Heart left ventricle (tissue), 16 donors: ENCODE measurements at regions not wholly inside any gene's neighbourhood (a gene's known extent, or its start where the extent isn't known, plus 50 kb on each side); places are given as distances from the start of the nearest gene placed in this dataset.

Experiments
- ATAC-seq, 4 donors: fragments of 200-7000 bp; cut with Tn5 transposase; one replicate each; pipeline ENCODE4 v1.9.1; 2020 to 2022; ENCODE audit warnings: moderate library complexity in 4 of 4, mild to moderate bottlenecking in 3 of 4, moderate number of reproducible peaks in 1 of 4
- DNase-seq, 5 donors: peaks; one replicate each; pipeline ENCODE4 v3.0.0-alpha.2; 2020
- H3K27ac ChIP-seq, 12 donors: fragments of 200-600 bp; sonication (generic) in 4 of 12; one replicate each; pipeline versions ENCODE4 v1.5.0 to v1.8.0; 2016 to 2022; ENCODE audit warnings: mild to moderate bottlenecking in 2 of 12
- H3K27me3 ChIP-seq, 9 donors: fragments of 200-600 bp; sonication (generic) in 2 of 9; one replicate each; pipeline versions ENCODE4 v1.5.1 to v1.8.0; 2016 to 2022; ENCODE audit warnings: mild to moderate bottlenecking in 3 of 9
- H3K36me3 ChIP-seq, 9 donors: fragments of 200-600 bp; sonication (generic) in 2 of 9; one replicate each; pipeline versions ENCODE4 v1.5.0 to v1.8.0; 2018 to 2022; ENCODE audit warnings: mild to moderate bottlenecking in 2 of 9
- H3K4me1 ChIP-seq, 12 donors: fragments of 200-600 bp; sonication (generic) in 4 of 12; one replicate each; pipeline versions ENCODE4 v1.5.0 to v1.8.0; 2016 to 2022; ENCODE audit warnings: mild to moderate bottlenecking in 3 of 12
- H3K4me3 ChIP-seq, 12 donors: fragments of 200-600 bp; sonication (generic) in 4 of 12; one replicate each; pipeline versions ENCODE4 v1.5.0 to v1.8.0; 2017 to 2022; ENCODE audit warnings: mild to moderate bottlenecking in 9 of 12, moderate library complexity in 4 of 12
- H3K9me3 ChIP-seq, 12 donors: fragments of 200-600 bp; sonication (generic) in 4 of 12; one replicate each; pipeline versions ENCODE4 v1.5.0 to v1.8.0; 2016 to 2022; ENCODE audit warnings: mild to moderate bottlenecking in 1 of 12
- POLR2A ChIP-seq, 2 donors: fragments of 450-650 bp; IDR thresholded peaks; one replicate each; pipeline ENCODE4 v1.6.1; 2017; ENCODE audit warnings: antibody characterized with exemption in 2 of 2, mild to moderate bottlenecking in 2 of 2, moderate library complexity in 2 of 2
- WGBS, 4 donors: extraction: QIAGEN DNeasy Blood & Tissue Kit in 2 of 4; methylation state at CpG; one replicate each; pipeline versions ENCODE4 v1.1.5 to v1.1.7; 2013 to 2018; 5-methylcytosine and 5-hydroxymethylcytosine counted together
- intact Hi-C, 10 donors: fragments of 100-400 bp; cut with DNase I; formaldehyde crosslinking; loops; one replicate each; pipeline versions ENCODE4 v1.11.1 to v1.14.2; 2022
- TF ChIP-seq, protein P1 (sequence below), 12 donors: fragments of 200-600 bp; sonication (generic) in 4 of 12; IDR thresholded peaks; one replicate each; pipeline versions ENCODE4 v1.5.0 to v1.8.0; 2018 to 2022; ENCODE audit warnings: antibody characterized with exemption in 12 of 12, mild to moderate bottlenecking in 5 of 12
- donor health status: ischemic (EF 13 %, LVEDD 7.1; RV severe dilation, severe dysfunction).
- donor health status: healthy with polysubstance abuse.
- donor health status: DM: no; HTN: yes; CAD: no.
- donor health status: DM: no; HTN: no; CAD: no.
- donor health status: ischemic (EF 25% LVEDD 6.9; RV normal size, moderate dysfunction).
- donor health status: ischemic (EF 25% LVEDD 5.7; RV mildly dilated, moderate dysfunction).
- donor health status: healthy.
- donor health status: DM: yes; HTN: yes; CAD: no.
- donor health status: ischemic (EF 35%, LVEDD 5.7; RV mildly dilated, moderate dysfunction).
- donor health status: nonischemic (EF 11% LVEDD 7.7; RV severe dilation, severe dysfunction).
- donor health status: DM: yes; HTN: yes; CAD: no.
- donor health status: PGD.
- donor health status: ischemic (EF 29% LVEDD 5.4; RV normal size, mild dysfunction).
- donor health status: nonischemic (EF 23%, LVEDD 6.1; RV moderate dilation, normal function).

DNA sequence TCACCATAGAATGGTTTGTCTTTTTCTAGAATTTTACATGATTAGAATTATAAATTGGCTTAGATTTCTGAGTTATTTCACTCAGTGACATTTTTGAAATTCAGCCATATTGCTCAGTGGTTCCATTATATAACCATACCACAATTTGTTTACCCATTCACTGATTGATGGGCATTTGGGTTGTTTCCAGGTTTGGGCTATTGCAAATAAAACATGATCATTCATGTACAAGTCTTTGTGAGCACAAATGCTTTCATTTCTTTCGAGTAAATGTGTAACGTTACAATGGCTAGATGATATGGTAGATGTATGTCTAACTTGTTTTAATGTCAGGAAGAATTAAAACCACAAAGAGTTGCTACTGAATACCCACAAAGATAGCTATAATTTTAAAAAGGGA lies 279.9 kb upstream of the TARS1 start:
- DNase-seq (no peak), ATAC-seq (no peak)
- 81 to 90% (median 84%) methylated on average over 2 of the region's 2 CpGs for WGBS, 4 donors
- H3K4me3 ChIP-seq: no peak overlapping the region
- TF ChIP-seq POLR2A (IDR thresholded peaks at IDR 0.05): no peak
- TF ChIP-seq, protein P1, sequence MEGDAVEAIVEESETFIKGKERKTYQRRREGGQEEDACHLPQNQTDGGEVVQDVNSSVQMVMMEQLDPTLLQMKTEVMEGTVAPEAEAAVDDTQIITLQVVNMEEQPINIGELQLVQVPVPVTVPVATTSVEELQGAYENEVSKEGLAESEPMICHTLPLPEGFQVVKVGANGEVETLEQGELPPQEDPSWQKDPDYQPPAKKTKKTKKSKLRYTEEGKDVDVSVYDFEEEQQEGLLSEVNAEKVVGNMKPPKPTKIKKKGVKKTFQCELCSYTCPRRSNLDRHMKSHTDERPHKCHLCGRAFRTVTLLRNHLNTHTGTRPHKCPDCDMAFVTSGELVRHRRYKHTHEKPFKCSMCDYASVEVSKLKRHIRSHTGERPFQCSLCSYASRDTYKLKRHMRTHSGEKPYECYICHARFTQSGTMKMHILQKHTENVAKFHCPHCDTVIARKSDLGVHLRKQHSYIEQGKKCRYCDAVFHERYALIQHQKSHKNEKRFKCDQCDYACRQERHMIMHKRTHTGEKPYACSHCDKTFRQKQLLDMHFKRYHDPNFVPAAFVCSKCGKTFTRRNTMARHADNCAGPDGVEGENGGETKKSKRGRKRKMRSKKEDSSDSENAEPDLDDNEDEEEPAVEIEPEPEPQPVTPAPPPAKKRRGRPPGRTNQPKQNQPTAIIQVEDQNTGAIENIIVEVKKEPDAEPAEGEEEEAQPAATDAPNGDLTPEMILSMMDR (IDR thresholded peaks at IDR 0.05): no peak
- no peaks in the 10 kb centered on the region for H3K27me3 ChIP-seq
- H3K27ac ChIP-seq: no peak overlapping the region
- intact Hi-C loops: no loop called here
- H3K36me3 ChIP-seq: no peaks in the 10 kb centered on the region
- H3K9me3 ChIP-seq: peaks cover 0 to 23% (median 0%) of the 10 kb centered on the region in 12 donors
- no peaks in the 10 kb centered on the region for H3K4me1 ChIP-seq

DNA sequence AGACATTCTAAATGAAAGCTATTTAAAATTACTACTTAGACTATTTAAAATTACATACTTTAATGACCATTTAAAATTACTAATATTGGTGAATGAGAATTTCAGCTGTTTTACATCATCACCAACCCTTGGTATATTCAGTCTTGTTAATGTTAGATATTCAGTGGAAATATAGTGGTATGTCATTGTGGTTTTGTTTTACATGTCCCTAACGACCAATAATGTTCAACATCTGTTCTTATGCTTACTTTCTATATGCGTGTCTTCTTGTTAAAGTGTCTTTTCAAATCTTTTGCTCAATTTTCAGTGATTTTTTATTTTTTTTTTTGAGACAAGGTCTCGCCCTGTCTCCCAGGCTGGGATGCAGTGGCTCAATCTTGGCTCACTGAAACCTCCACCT lies 279.3 kb upstream of the TARS1 start:
- H3K27ac ChIP-seq: no peak overlapping the region
- H3K4me3 ChIP-seq: no peak overlapping the region
- no peaks in the 10 kb centered on the region for H3K27me3 ChIP-seq
- peaks cover 0 to 23% (median 0%) of the 10 kb centered on the region in 12 donors for H3K9me3 ChIP-seq
- no peak for TF ChIP-seq POLR2A (IDR thresholded peaks at IDR 0.05)
- TF ChIP-seq, protein P1 (IDR thresholded peaks at IDR 0.05): no peak
- no peaks in the 10 kb centered on the region for H3K36me3 ChIP-seq
- DNase-seq: no peak
- no peak for ATAC-seq
- intact Hi-C loops: no loop called here
- H3K4me1 ChIP-seq: no peaks in the 10 kb centered on the region
- WGBS, 4 donors: 72 to 80% (median 73%) methylated on average over 3 of the region's 3 CpGs

DNA sequence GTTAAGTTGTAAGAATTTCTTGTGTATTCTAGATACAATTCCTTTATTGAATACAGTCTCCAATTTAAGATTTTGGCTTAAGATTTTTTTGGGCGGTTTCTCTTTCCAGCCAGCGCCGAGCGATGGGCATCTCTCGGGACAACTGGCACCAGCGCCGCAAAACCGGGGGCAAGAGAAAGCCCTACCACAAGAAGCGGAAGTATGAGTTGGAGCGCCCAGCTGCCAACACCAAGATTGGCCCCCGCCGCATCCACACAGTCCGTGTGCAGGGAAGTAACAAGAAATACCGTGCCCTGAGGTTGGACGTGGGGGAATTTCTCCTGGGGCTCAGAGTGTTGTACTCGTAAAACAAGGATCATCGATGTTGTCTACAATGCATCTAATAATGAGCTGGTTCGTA lies 278.7 kb upstream of the TARS1 start:
- Histone ChIP-seq H3K4me3 (no peak overlapping the region), H3K36me3 (no peaks in the 10 kb centered on the region), H3K27me3 (no peaks in the 10 kb centered on the region), H3K4me1 (no peaks in the 10 kb centered on the region), H3K9me3 (peaks cover 0 to 23% (median 0%) of the 10 kb centered on the region in 12 donors), H3K27ac (no peak overlapping the region)
- no peak for ATAC-seq
- 92 to 96% (median 94%) methylated on average over 18 of the region's 18 CpGs for WGBS, 4 donors
- intact Hi-C loops: no loop called here
- DNase-seq: no peak
- TF ChIP-seq, protein P1 (IDR thresholded peaks at IDR 0.05): no peak
- no peak for TF ChIP-seq POLR2A (IDR thresholded peaks at IDR 0.05)

DNA sequence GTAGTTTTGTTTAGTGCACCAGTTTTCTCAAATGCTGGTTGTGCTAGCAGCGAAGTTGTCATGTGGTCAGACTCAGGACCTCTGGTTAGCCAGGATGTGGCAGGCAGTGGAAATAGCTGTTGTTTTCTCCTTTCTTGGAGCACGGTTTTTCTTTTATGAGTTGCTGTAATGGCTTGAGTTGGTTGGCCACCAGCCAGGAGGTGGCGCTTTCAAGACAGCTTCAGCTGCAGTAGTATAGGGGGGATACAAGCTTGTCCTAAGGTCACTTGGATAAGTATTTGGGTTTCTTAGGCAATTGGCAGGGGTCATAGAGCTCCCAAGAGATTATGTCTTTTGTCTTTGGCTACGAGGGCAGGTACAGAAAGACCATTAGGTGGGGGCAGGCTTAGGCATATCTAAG lies 274.2 kb upstream of the TARS1 start:
- 65 to 73% (median 68%) methylated on average over 3 to 4 of the region's 4 CpGs for WGBS, 4 donors
- TF ChIP-seq POLR2A (IDR thresholded peaks at IDR 0.05): no peak
- TF ChIP-seq, protein P1 (IDR thresholded peaks at IDR 0.05): no peak
- intact Hi-C loops: no loop called here
- Histone ChIP-seq H3K4me1 (no peaks in the 10 kb centered on the region), H3K9me3 (peaks cover 0 to 41% (median 6%) of the 10 kb centered on the region in 12 donors), H3K27me3 (no peaks in the 10 kb centered on the region), H3K36me3 (no peaks in the 10 kb centered on the region), H3K4me3 (no peak overlapping the region), H3K27ac (no peak overlapping the region)
- DNase-seq (no peak), ATAC-seq (no peak)
